ENCODE measurements at regions not wholly inside any gene's neighbourhood (a gene's known extent, or its start where the extent isn't known, plus 50 kb on each side); places are given as distances from the start of the nearest gene placed in this dataset.
"Not testable (repeated sequence)": the region's sequence is repeated elsewhere in the genome, so short reads cannot be mapped to it uniquely, and the experiment has no call there.

- DNase-seq (ENCODE audit: low read depth in 3 of 3): no peak
These were observed 61.2 kb downstream of the VIP start for GRCh38 chr6:152811785-152812184.

GRCh38 chr6:152815230-152815872 is 64.8 kb downstream of the VIP start:
- DNase-seq (ENCODE audit: low read depth in 3 of 3): no peak

- DNase-seq (ENCODE audit: low read depth in 3 of 3): no peak
These were observed 65.5 kb downstream of the VIP start for GRCh38 chr6:152816055-152816454.

- DNase-seq (ENCODE audit: low read depth in 3 of 3): no peak
These were observed 70.9 kb downstream of the VIP start for GRCh38 chr6:152821525-152821924.

- no peak for DNase-seq (ENCODE audit: low read depth in 3 of 3)
These were observed 74.1 kb downstream of the VIP start for GRCh38 chr6:152824666-152825065.

- no peak for DNase-seq (ENCODE audit: low read depth in 3 of 3)
These were observed 77.8 kb downstream of the VIP start for GRCh38 chr6:152828431-152828830.

- not testable (repeated sequence) for DNase-seq (ENCODE audit: low read depth in 3 of 3)
These were observed 83.8 kb downstream of the VIP start for GRCh38 chr6:152834366-152834765.

GRCh38 chr6:152836523-152836922 is 85.9 kb downstream of the VIP start:
- DNase-seq (ENCODE audit: low read depth in 3 of 3): no peak

- no peak for DNase-seq (ENCODE audit: low read depth in 3 of 3)
These were observed 94.8 kb downstream of the VIP start for GRCh38 chr6:152845421-152845820.

- no peak for DNase-seq (ENCODE audit: low read depth in 3 of 3)
These were observed 96.2 kb downstream of the VIP start for GRCh38 chr6:152846825-152847224.

- DNase-seq (ENCODE audit: low read depth in 3 of 3): no peak
These were observed 98.3 kb downstream of the VIP start for GRCh38 chr6:152848919-152849318.

- no peak for DNase-seq (ENCODE audit: low read depth in 3 of 3)
These were observed 103.6 kb downstream of the VIP start for GRCh38 chr6:152854086-152854795.

GRCh38 chr6:152858141-152858540 is 107.5 kb downstream of the VIP start:
- DNase-seq (ENCODE audit: low read depth in 3 of 3): no peak

GRCh38 chr6:152859225-152859624 is 108.6 kb downstream of the VIP start:
- no peak for DNase-seq (ENCODE audit: low read depth in 3 of 3)

- peak; percentile 6 to 41 (median 22) for DNase-seq (ENCODE audit: low read depth in 3 of 3)
These were observed 113.2 kb downstream of the VIP start for GRCh38 chr6:152863618-152864326.

GRCh38 chr6:152874267-152874666 is 108.6 kb downstream of the FBXO5 start:
- no peak for DNase-seq (ENCODE audit: low read depth in 3 of 3)

GRCh38 chr6:152874846-152875568 is 107.8 kb downstream of the FBXO5 start:
- no peak for DNase-seq (ENCODE audit: low read depth in 3 of 3)

GRCh38 chr6:152879681-152880080 is 103.2 kb downstream of the FBXO5 start:
- DNase-seq (ENCODE audit: low read depth in 3 of 3): no peak

GRCh38 chr6:152893187-152893586 is 89.7 kb downstream of the FBXO5 start:
- DNase-seq (ENCODE audit: low read depth in 3 of 3): no peak

GRCh38 chr6:152896923-152897322 is 85.9 kb downstream of the FBXO5 start:
- no peak for DNase-seq (ENCODE audit: low read depth in 3 of 3)

GRCh38 chr6:152897807-152898399 is 84.9 kb downstream of the FBXO5 start:
- peak; percentile 20 to 48 (median 31) for DNase-seq (ENCODE audit: low read depth in 3 of 3)

GRCh38 chr6:152904678-152905077 is 78.2 kb downstream of the FBXO5 start:
- DNase-seq (ENCODE audit: low read depth in 3 of 3): no peak

Measured in stimulated activated CD4-positive, alpha-beta T cell treated with anti-CD3 and anti-CD28 coated beads, TNF-alpha, amount 100 ng/mL, for 4 hours (primary cell).